ENCODE measurements at regions not wholly inside any gene's neighbourhood (a gene's known extent, or its start where the extent isn't known, plus 50 kb on each side); places are given as distances from the start of the nearest gene placed in this dataset.

DNA sequence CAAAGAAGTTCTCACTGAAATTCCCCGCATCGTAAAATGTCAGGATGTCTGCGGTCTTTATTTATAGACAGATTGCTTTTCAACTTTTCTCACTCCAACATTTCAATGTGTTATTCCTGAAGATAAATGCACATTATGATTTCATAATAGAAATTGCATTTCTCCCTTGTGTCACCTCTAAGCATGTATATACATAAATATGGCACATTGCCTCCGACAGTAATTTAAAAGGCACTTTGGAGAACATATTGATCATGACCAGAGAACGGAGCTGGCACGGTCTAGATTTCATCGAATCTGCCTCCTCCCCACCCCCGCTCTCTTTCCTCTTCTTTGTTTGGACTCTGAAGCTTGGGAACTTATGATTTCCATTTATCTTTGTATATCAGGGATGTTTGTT, 54.9 kb upstream of the IGSF21 start (continued):
- TF ChIP-seq, protein P1, sequence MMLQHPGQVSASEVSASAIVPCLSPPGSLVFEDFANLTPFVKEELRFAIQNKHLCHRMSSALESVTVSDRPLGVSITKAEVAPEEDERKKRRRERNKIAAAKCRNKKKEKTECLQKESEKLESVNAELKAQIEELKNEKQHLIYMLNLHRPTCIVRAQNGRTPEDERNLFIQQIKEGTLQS (IDR thresholded peaks at IDR 0.05): no peak

DNA sequence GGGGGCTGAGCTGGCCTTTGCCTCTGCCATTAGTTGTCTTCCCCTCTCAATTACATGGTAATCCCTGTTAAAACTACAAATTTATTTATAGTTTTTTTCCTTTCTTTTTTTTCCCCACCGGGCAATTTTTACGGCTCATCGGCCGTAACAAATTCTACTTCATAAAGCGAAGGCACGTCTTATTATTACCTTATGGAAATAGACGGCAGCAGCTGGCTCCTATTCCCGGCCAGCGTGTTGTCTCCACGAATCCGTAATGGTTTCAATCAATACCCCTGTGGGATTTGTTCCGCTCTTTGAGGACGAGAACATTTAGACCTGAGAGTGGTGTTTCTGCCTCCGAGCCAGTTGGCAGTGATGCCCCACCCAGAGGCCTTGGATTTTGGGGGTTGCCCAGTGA, 52.4 kb upstream of the IGSF21 start:
- no peak overlapping the region for H3K27ac ChIP-seq (ENCODE audit: low read depth, low read length)
- no peaks in the 10 kb centered on the region for H4K20me1 ChIP-seq (ENCODE audit: insufficient read depth)
- H3K4me1 ChIP-seq (ENCODE audit: control insufficient read depth in 1 of 2, insufficient read depth in 2 of 2, low read length in 2 of 2): no peaks in the 10 kb centered on the region
- H3K4me3 ChIP-seq (replicated peaks in 1 of 2; ENCODE audit: low read depth in 1 of 2, low read length in 2 of 2): no peak overlapping the region
- peaks cover 76% of the 10 kb centered on the region for H3K27me3 ChIP-seq (ENCODE audit: insufficient read depth, low read length)
- intact Hi-C loops (cut with micrococcal nuclease): no loop called here
- ChIA-PET POLR2A (no interaction called here), RAD21 (ENCODE audit: low non-redundant PET in 1 of 2, low total read pairs in 2 of 2, uncharacterized antibody in 2 of 2, unreplicated experiment in 2 of 2) (no interaction called here), CTCF (no interaction called here)
- H3K79me2 ChIP-seq (ENCODE audit: insufficient read depth, low read length): no peaks in the 10 kb centered on the region
- no peak overlapping the region for H3K9ac ChIP-seq (ENCODE audit: low read length)
- no peak overlapping the region for H3K4me2 ChIP-seq (ENCODE audit: low read length)
- no peak for DNase-seq (ENCODE audit: low read depth, low spot score)
- BruUV-seq (replicated peaks): no TSS peak
- TF ChIP-seq CBX3 (IDR thresholded peaks at IDR 0.05; ENCODE audit: low read depth): no peak
- no peak for TF ChIP-seq JUND (IDR thresholded peaks at IDR 0.05)
- no peak for TF ChIP-seq TCF7L2 (IDR thresholded peaks at IDR 0.05; ENCODE audit: borderline replicate concordance, extremely low read depth, insufficient read depth, insufficient read length)
- TF ChIP-seq ZFX (IDR thresholded peaks at IDR 0.05): no peak
- no peak for TF ChIP-seq SRF (IDR thresholded peaks at IDR 0.05; ENCODE audit: low read depth)
- no peak for TF ChIP-seq EGR1 (IDR thresholded peaks at IDR 0.05; ENCODE audit: low read depth)
- no peak for TF ChIP-seq YY1 (IDR thresholded peaks at IDR 0.05; ENCODE audit: extremely low read depth, insufficient replicate concordance, low read depth, low read length)
- no peak for TF ChIP-seq ELF1 (IDR thresholded peaks at IDR 0.05; ENCODE audit: borderline replicate concordance, low read depth)
- TF ChIP-seq EZH2 (IDR thresholded peaks at IDR 0.05): no peak
- TF ChIP-seq, protein P2, sequence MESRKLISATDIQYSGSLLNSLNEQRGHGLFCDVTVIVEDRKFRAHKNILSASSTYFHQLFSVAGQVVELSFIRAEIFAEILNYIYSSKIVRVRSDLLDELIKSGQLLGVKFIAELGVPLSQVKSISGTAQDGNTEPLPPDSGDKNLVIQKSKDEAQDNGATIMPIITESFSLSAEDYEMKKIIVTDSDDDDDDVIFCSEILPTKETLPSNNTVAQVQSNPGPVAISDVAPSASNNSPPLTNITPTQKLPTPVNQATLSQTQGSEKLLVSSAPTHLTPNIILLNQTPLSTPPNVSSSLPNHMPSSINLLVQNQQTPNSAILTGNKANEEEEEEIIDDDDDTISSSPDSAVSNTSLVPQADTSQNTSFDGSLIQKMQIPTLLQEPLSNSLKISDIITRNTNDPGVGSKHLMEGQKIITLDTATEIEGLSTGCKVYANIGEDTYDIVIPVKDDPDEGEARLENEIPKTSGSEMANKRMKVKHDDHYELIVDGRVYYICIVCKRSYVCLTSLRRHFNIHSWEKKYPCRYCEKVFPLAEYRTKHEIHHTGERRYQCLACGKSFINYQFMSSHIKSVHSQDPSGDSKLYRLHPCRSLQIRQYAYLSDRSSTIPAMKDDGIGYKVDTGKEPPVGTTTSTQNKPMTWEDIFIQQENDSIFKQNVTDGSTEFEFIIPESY (IDR thresholded peaks at IDR 0.05; ENCODE audit: extremely low read depth, insufficient replicate concordance, low read length): no peak
- TF ChIP-seq, protein P3, sequence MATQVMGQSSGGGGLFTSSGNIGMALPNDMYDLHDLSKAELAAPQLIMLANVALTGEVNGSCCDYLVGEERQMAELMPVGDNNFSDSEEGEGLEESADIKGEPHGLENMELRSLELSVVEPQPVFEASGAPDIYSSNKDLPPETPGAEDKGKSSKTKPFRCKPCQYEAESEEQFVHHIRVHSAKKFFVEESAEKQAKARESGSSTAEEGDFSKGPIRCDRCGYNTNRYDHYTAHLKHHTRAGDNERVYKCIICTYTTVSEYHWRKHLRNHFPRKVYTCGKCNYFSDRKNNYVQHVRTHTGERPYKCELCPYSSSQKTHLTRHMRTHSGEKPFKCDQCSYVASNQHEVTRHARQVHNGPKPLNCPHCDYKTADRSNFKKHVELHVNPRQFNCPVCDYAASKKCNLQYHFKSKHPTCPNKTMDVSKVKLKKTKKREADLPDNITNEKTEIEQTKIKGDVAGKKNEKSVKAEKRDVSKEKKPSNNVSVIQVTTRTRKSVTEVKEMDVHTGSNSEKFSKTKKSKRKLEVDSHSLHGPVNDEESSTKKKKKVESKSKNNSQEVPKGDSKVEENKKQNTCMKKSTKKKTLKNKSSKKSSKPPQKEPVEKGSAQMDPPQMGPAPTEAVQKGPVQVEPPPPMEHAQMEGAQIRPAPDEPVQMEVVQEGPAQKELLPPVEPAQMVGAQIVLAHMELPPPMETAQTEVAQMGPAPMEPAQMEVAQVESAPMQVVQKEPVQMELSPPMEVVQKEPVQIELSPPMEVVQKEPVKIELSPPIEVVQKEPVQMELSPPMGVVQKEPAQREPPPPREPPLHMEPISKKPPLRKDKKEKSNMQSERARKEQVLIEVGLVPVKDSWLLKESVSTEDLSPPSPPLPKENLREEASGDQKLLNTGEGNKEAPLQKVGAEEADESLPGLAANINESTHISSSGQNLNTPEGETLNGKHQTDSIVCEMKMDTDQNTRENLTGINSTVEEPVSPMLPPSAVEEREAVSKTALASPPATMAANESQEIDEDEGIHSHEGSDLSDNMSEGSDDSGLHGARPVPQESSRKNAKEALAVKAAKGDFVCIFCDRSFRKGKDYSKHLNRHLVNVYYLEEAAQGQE (IDR thresholded peaks at IDR 0.05; ENCODE audit: low read depth): no peak
- no peaks in the 10 kb centered on the region for H3K9me2 ChIP-seq (ENCODE audit: insufficient read depth)
- H2AFZ ChIP-seq (ENCODE audit: low read depth, low read length, poor library complexity, severe bottlenecking): no peak overlapping the region
- H3K9me3 ChIP-seq (ENCODE audit: control insufficient read depth in 1 of 2, insufficient read depth in 1 of 2, low read depth in 1 of 2, low read length in 2 of 2): no peaks in the 10 kb centered on the region
- H3K36me3 ChIP-seq (ENCODE audit: control insufficient read depth in 1 of 2, insufficient read depth in 2 of 2, low read length in 2 of 2): no peaks in the 10 kb centered on the region
- ATAC-seq: no peak

Measured in HCT116 (cell line).